GM12865 (cell line): ENCODE measurements at regions not wholly inside any gene's neighbourhood (a gene's known extent, or its start where the extent isn't known, plus 50 kb on each side); places are given as distances from the start of the nearest gene placed in this dataset.

Source experiments
- DNase-seq: peaks from one replicate; pipeline ENCODE4 v3.0.0; 2010; ENCODE audit warnings: low read depth
- H3K4me3 ChIP-seq: 2 replicates; pipeline ENCODE4 v1.5.1; 2011; ENCODE audit warnings: mild to moderate bottlenecking, low read depth, low read length, control low read depth
- TF ChIP-seq, protein P1 (sequence below): IDR thresholded peaks from 2 replicates; pipeline ENCODE4 v1.5.1; 2011; ENCODE audit warnings: low read length, control low read depth, low read depth, inconsistent platforms; ENCODE audit not compliant: insufficient read depth; ENCODE audit errors: missing control alignments

DNA sequence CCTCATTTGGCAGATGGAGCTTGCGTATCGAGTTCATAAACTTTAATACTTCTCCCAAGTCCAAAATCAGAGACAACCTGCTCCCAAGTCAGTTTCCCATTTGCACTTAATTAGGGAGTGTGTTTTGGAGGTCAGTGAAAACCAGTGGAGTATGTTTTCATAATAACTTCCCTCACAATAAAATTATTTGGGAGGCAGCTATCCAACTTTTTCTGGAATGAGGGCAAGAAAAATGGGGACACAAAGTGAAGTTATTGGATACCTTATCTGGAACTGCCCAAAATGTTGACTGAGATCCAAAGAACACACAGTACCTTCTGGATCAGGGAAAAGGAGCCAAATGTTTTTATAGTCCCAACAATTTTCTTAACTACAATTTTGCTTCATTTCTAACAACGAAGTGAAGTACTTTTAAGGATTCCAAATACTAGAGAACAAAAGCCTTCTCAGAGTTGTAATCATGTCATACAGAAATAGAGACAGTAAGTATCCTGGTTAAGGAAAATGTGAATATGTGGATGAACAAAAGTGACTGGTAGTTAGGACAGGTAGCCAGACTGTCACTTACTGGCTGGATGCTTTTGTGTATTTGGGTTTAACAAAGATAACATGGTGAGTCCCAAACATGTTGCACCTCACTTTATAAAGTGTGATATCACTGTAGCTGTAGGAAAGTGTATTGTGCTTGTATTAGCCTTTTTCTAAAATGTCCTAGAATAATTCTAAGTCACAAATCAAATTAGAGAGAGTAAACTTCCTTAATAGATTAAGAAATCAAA lies 325.0 kb downstream of the HLX start:
- TF ChIP-seq, protein P1, sequence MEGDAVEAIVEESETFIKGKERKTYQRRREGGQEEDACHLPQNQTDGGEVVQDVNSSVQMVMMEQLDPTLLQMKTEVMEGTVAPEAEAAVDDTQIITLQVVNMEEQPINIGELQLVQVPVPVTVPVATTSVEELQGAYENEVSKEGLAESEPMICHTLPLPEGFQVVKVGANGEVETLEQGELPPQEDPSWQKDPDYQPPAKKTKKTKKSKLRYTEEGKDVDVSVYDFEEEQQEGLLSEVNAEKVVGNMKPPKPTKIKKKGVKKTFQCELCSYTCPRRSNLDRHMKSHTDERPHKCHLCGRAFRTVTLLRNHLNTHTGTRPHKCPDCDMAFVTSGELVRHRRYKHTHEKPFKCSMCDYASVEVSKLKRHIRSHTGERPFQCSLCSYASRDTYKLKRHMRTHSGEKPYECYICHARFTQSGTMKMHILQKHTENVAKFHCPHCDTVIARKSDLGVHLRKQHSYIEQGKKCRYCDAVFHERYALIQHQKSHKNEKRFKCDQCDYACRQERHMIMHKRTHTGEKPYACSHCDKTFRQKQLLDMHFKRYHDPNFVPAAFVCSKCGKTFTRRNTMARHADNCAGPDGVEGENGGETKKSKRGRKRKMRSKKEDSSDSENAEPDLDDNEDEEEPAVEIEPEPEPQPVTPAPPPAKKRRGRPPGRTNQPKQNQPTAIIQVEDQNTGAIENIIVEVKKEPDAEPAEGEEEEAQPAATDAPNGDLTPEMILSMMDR = no peak
- DNase-seq = no peak
- no peak overlapping the region for H3K4me3 ChIP-seq

DNA sequence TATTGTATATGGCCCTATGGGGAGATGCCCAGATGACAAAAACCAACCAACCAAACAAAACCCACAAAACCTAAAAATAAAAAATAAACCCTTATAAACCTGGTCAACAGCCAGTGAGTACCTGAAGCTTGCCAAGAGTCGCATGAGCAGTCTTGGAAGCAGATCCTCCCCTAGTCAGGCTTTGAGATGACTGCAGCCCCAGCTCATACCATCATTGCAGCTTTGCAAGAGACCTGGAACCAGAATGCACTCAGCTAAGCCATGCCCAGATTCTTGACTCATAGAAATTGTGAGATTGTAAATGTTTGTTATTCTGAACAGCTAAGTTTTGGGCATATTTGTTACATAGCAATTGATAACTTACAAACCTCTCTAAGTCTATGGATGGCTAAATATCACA lies 326.8 kb downstream of the HLX start:
- TF ChIP-seq, protein P1 = no peak
- DNase-seq = no peak
- no peak overlapping the region for H3K4me3 ChIP-seq

DNA sequence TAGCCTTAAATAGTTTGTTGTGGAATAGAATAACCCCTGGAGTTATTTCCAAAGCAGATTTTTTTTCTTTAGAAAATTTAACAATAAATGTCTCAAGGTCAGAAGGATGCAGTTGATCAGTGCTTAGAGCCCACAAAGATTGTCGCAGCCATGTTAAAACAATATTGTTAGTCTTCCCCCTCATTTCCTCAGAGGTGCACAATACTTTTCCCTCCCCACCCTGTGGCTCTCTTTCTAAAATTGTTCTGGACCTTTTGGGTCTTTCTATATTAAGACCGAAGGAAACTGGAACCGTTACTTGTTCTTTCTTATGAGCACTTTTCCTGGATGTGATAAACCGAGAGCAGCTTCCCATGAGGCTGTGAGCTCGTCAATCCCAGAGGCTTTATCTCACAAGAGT lies 333.7 kb downstream of the HLX start:
- TF ChIP-seq, protein P1 = no peak
- no peak overlapping the region for H3K4me3 ChIP-seq
- no peak for DNase-seq

DNA sequence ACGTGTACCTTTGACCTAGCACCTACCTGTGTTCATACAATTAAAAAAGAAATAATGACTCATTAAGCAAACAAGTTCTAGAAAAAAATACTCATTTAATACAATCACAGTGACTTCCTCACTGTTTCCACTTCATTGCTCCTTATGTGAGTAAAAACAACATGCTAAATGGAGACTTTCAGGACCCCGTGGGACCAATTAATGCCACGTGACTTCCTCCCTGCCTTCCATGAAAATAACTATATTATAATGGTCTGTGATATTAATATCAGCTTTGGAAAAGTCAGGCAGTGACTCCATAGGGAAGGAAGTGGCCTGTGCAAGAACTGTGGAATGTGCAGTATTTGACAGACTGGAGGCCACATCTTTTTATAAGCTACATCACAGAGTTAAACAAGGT lies 337.8 kb downstream of the HLX start:
- TF ChIP-seq, protein P1 = no peak
- no peak overlapping the region for H3K4me3 ChIP-seq
- DNase-seq = no peak

DNA sequence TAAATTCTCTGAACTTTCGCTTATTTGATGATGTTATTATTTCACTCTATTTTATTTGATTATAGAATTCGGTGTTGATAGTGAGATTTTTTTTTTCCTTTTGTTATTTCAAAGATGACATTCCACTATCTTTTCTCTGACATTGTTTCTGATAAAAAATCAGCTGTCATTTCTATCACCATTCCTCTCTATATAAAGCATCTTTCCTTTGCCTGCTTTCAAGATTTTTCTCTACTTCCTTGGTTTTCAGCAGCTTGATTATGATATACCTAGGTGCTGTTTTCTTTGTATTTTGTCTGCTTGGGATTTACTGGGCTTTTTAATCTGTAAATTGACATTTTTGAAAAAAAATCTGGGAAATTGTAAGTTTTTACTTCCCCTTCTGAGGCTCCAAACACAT lies 344.0 kb downstream of the HLX start:
- DNase-seq = no peak
- TF ChIP-seq, protein P1 = no peak
- no peak overlapping the region for H3K4me3 ChIP-seq

DNA sequence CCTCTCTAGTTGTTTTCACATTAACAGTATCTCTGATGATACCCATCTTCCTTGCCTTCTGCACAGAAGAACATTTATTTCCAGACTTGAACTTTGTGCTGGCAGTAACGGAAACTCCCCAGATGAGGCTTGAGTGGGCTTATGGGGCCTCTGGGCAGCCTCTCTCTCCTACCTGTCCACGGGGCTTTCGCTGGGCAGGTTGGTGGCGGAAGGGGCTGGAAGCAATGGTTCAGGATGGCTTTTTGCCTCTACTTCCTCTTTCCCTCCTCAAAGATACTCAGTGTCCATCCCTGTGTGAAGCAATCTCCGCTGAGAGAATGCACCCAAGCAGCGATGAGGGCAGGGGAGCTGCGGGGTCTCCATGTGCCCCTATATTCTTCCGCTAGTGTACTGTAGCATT lies 348.2 kb downstream of the HLX start:
- TF ChIP-seq, protein P1 = no peak
- no peak for DNase-seq
- no peak overlapping the region for H3K4me3 ChIP-seq

DNA sequence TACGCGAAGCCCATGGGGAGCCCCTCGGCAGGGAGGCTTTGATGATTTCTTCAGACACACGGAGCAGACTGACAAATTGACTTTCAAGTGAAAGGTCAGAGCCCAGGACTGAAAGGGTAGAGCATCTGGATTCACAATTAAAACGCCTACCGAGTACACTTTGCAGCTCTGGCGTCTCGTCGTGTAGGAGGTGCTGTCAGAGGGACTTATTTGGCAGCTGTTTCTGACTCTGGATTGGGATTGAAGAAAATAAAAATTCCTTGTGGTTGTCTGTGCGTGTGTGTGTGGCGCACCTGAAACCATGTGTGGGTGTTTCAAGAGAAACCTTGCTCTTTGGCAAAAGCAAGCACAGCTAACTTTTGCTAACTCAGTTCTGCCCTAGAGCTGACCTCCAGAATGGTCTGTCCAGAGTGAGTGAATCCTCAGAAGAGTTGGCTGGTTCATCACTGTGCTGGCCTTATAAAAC lies 348.7 kb downstream of the HLX start:
- peak; percentile 6 for DNase-seq
- no peak overlapping the region for H3K4me3 ChIP-seq
- TF ChIP-seq, protein P1 = no peak
